CD14-positive monocyte (primary cell): ENCODE measurements at regions not wholly inside any gene's neighbourhood (a gene's known extent, or its start where the extent isn't known, plus 50 kb on each side); places are given as distances from the start of the nearest gene placed in this dataset.
A peak's percentile ranks its signal among the peaks of the same experiment; 100 is the strongest.
"Not testable (repeated sequence)": the region's sequence is repeated elsewhere in the genome, so short reads cannot be mapped to it uniquely, and the experiment has no call there.

Experiments used
- DNase-seq, 3 donors: peaks; one replicate each; pipeline ENCODE4 v3.0.0-alpha.2; 2011 to 2022
- H2AFZ ChIP-seq: 2 replicates; pipeline ENCODE4 v1.6.0; 2012; ENCODE audit warnings: mild to moderate bottlenecking, low read depth, low read length, inconsistent platforms; ENCODE audit not compliant: insufficient read depth, poor library complexity, severe bottlenecking
- H3K27ac ChIP-seq, 2 donors: 1 replicate in 1 of 2; 2 replicates in 1 of 2; pipeline ENCODE4 v1.5.1; 2012 to 2013; ENCODE audit warnings: low read length in 2 of 2, control low read depth in 1 of 2, inconsistent platforms in 1 of 2, low read depth in 1 of 2, mild to moderate bottlenecking in 1 of 2
- H3K27me3 ChIP-seq, 2 donors: one replicate each; pipeline versions ENCODE4 v1.6.0 to v1.6.1; 2011 to 2013; ENCODE audit warnings: low read length in 2 of 2; ENCODE audit not compliant: control insufficient read depth in 2 of 2, insufficient read depth in 2 of 2
- H3K36me3 ChIP-seq, 2 donors: replicated peaks in 1 of 2; 1 replicate in 1 of 2; 2 replicates in 1 of 2; pipeline versions ENCODE4 v1.5.1 to v1.6.1; 2012 to 2013; ENCODE audit warnings: low read length in 2 of 2, control low read depth in 1 of 2, inconsistent platforms in 1 of 2, mild to moderate bottlenecking in 1 of 2; ENCODE audit not compliant: insufficient read depth in 2 of 2, control insufficient read depth in 1 of 2
- H3K4me1 ChIP-seq, 2 donors: 1 replicate in 1 of 2; 2 replicates in 1 of 2; pipeline versions ENCODE4 v1.5.1 to v1.6.1; 2012 to 2013; ENCODE audit warnings: low read length in 2 of 2, control low read depth in 1 of 2, inconsistent platforms in 1 of 2, mild to moderate bottlenecking in 1 of 2, moderate library complexity in 1 of 2; ENCODE audit not compliant: insufficient read depth in 2 of 2, control insufficient read depth in 1 of 2
- H3K4me2 ChIP-seq: replicated peaks from 2 replicates; pipeline ENCODE3; 2012; ENCODE audit warnings: low read length, moderate library complexity, mild to moderate bottlenecking; ENCODE audit not compliant: poor library complexity, severe bottlenecking; ENCODE audit errors: extremely low read depth
- H3K4me3 ChIP-seq, 3 experiments: fragments of 200-600 bp in 1 of 3; sonication (generic) in 1 of 3; replicated peaks in 1 of 3; 1 replicate in 2 of 3; 2 replicates in 1 of 3; pipeline ENCODE4 v1.5.1; 2011 to 2013; ENCODE audit warnings: low read length in 3 of 3, mild to moderate bottlenecking in 3 of 3, control low read depth in 2 of 3, low read depth in 2 of 3, inconsistent platforms in 1 of 3, moderate library complexity in 1 of 3
- H3K79me2 ChIP-seq: 2 replicates; pipeline ENCODE4 v1.6.0; 2012; ENCODE audit warnings: mild to moderate bottlenecking, control low read depth, inconsistent platforms, low read length, moderate library complexity; ENCODE audit not compliant: insufficient read depth
- H3K9ac ChIP-seq: 2 replicates; pipeline ENCODE4 v1.6.0; 2017; ENCODE audit warnings: low read length, mild to moderate bottlenecking; ENCODE audit not compliant: insufficient read depth, poor library complexity, severe bottlenecking
- H3K9me3 ChIP-seq, 2 donors: replicated peaks in 1 of 2; 1 replicate in 1 of 2; 2 replicates in 1 of 2; pipeline versions ENCODE4 v1.5.1 to v1.6.1; 2012 to 2013; ENCODE audit warnings: low read length in 2 of 2, control low read depth in 1 of 2; ENCODE audit not compliant: control insufficient read depth in 1 of 2, insufficient read depth in 1 of 2
- H4K20me1 ChIP-seq: 2 replicates; pipeline ENCODE4 v1.6.0; 2012; ENCODE audit warnings: mild to moderate bottlenecking, low read length, control low read depth, moderate library complexity; ENCODE audit not compliant: insufficient read depth
- H3K27ac Mint-ChIP-seq, 7 donors: one replicate each; pipeline ENCODE4 v1.8.0; 2020; ENCODE audit warnings: mild to moderate bottlenecking in 7 of 7, mixed read lengths in 7 of 7, moderate library complexity in 6 of 7, inconsistent platforms in 2 of 7
- H3K27me3 Mint-ChIP-seq, 3 donors: one replicate each; pipeline ENCODE4 v1.8.0; 2021 to 2022; ENCODE audit warnings: low read depth in 3 of 3, mild to moderate bottlenecking in 3 of 3, mixed read lengths in 3 of 3, moderate library complexity in 3 of 3, inconsistent platforms in 1 of 3
- H3K36me3 Mint-ChIP-seq, 2 donors: one replicate each; pipeline ENCODE4 v1.8.0; 2020; ENCODE audit warnings: mixed read lengths in 2 of 2, inconsistent platforms in 1 of 2, mild to moderate bottlenecking in 1 of 2
- H3K4me1 Mint-ChIP-seq: one replicate; pipeline ENCODE4 v1.8.0; 2020; ENCODE audit warnings: mild to moderate bottlenecking, mixed read lengths
- H3K4me3 Mint-ChIP-seq, 2 donors: one replicate each; pipeline ENCODE4 v1.8.0; 2020; ENCODE audit warnings: mild to moderate bottlenecking in 2 of 2, mixed read lengths in 2 of 2, moderate library complexity in 1 of 2
- H3K9me3 Mint-ChIP-seq, 7 donors: one replicate each; pipeline ENCODE4 v1.8.0; 2020 to 2022; ENCODE audit warnings: mixed read lengths in 7 of 7, mild to moderate bottlenecking in 6 of 7, moderate library complexity in 6 of 7, inconsistent platforms in 2 of 7
- CTCF ChIP-seq: fragments of 200-600 bp; IDR thresholded peaks from one replicate; pipeline ENCODE4 v1.8.0; 2022; ENCODE audit warnings: antibody characterized with exemption, mild to moderate bottlenecking
- WGBS: methylation state at CpG from one replicate; pipeline ENCODE4 v1.1.5; 2013; ENCODE audit warnings: missing lambda C conversion rate; ENCODE audit not compliant: insufficient coverage; 5-methylcytosine and 5-hydroxymethylcytosine counted together
- intact Hi-C, 2 donors: fragments of 100-400 bp; cut with micrococcal nuclease; formaldehyde crosslinking; loops; one replicate each; pipeline versions ENCODE4 v1.15.0 to v1.15.1; 2023

- intact Hi-C loops = not testable (repeated sequence)
Observed at GRCh38 chr17:445839-446238, 93.2 kb upstream of the RPH3AL start, which contains the start of gene RFLNB. TSS of gene RFLNB (minus strand) at chr17:445939.

GRCh38 chr17:444879-445454 is 92.4 kb upstream of the RPH3AL start:
- H3K27ac Mint-ChIP-seq = peak overlapping the region in 5 of 7 donors; percentile 20 to 50 (median 40)
- Histone ChIP-seq H2AFZ (no peak overlapping the region), H3K4me3 (no peak overlapping the region), H3K27ac (peak overlapping the region in 1 of 2 donors; percentile 12), H3K27me3 (no peaks in the 10 kb centered on the region), H4K20me1 (peaks cover 39% of the 10 kb centered on the region), H3K36me3 (peaks cover 43 to 49% of the 10 kb centered on the region in 2 donors), H3K9ac (no peak overlapping the region), H3K9me3 (no peaks in the 10 kb centered on the region), H3K4me1 (peaks cover 8 to 27% of the 10 kb centered on the region in 2 donors), H3K4me2 (no peak overlapping the region), H3K79me2 (peaks cover 78% of the 10 kb centered on the region)
- no peak for DNase-seq
- no peaks in the 10 kb centered on the region for H3K27me3 Mint-ChIP-seq
- H3K4me3 Mint-ChIP-seq = no peak overlapping the region
- no peak for TF ChIP-seq CTCF
- H3K9me3 Mint-ChIP-seq = peaks cover 0 to 2% (median 0%) of the 10 kb centered on the region in 7 donors
- intact Hi-C loops = no loop called here
- peaks cover 25% of the 10 kb centered on the region for H3K4me1 Mint-ChIP-seq
- WGBS = no CpG with 5 or more reads among the region's 7 CpGs
- peaks cover 53 to 58% of the 10 kb centered on the region in 2 donors for H3K36me3 Mint-ChIP-seq

More at GRCh38 chr17:445839-446238, 93.2 kb upstream of the RPH3AL start, which contains the start of gene RFLNB:
- peaks cover 40% of the 10 kb centered on the region in 2 donors for H3K36me3 ChIP-seq
- peaks cover 39% of the 10 kb centered on the region for H4K20me1 ChIP-seq
- H3K79me2 ChIP-seq = peaks cover 72% of the 10 kb centered on the region
- Mint-ChIP-seq H3K27ac (peak within 1 kb of the TSS in 6 of 7 donors; percentile 28 to 74 (median 55)), H3K36me3 (peaks cover 47 to 52% of the 10 kb centered on the region in 2 donors), H3K4me1 (peaks cover 25% of the 10 kb centered on the region)
- WGBS = no CpG with 5 or more reads among the region's 12 CpGs
- not testable (repeated sequence) for H3K4me3 ChIP-seq, H3K9ac ChIP-seq, H3K4me3 Mint-ChIP-seq, H2AFZ ChIP-seq, H3K27me3 Mint-ChIP-seq, H3K9me3 Mint-ChIP-seq, H3K4me2 ChIP-seq, H3K9me3 ChIP-seq, DNase-seq, H3K27me3 ChIP-seq
- peaks cover 8 to 27% of the 10 kb centered on the region in 2 donors for H3K4me1 ChIP-seq
- peak within 1 kb of the TSS in 1 of 2 donors; percentile 12 for H3K27ac ChIP-seq
